Muscle layer of duodenum (tissue), 2 donors: ENCODE measurements at regions not wholly inside any gene's neighbourhood (a gene's known extent, or its start where the extent isn't known, plus 50 kb on each side); places are given as distances from the start of the nearest gene placed in this dataset.

Source experiments
- H3K27ac ChIP-seq: one replicate; pipeline ENCODE4 v1.7.0; 2013; ENCODE audit warnings: mild to moderate bottlenecking, low read length
- H3K27me3 ChIP-seq: one replicate; pipeline ENCODE4 v1.7.0; 2013; ENCODE audit warnings: low read depth, mild to moderate bottlenecking, control low read depth, low read length
- H3K36me3 ChIP-seq, 2 donors: one replicate each; pipeline ENCODE4 v1.7.0; 2013; ENCODE audit warnings: low read length in 2 of 2, control low read depth in 1 of 2, mild to moderate bottlenecking in 1 of 2; ENCODE audit not compliant: insufficient read depth in 2 of 2, control insufficient read depth in 1 of 2
- H3K4me1 ChIP-seq, 2 donors: one replicate each; pipeline ENCODE4 v1.7.0; 2013; ENCODE audit warnings: low read length in 2 of 2, mild to moderate bottlenecking in 2 of 2, control low read depth in 1 of 2, moderate library complexity in 1 of 2; ENCODE audit not compliant: insufficient read depth in 2 of 2, control insufficient read depth in 1 of 2
- H3K4me3 ChIP-seq, 2 donors: one replicate each; pipeline ENCODE4 v1.7.0; 2013; ENCODE audit warnings: low read length in 2 of 2, low read depth in 1 of 2, mild to moderate bottlenecking in 1 of 2
- H3K9me3 ChIP-seq, 2 donors: one replicate each; pipeline ENCODE4 v1.7.0; 2013; ENCODE audit warnings: low read length in 2 of 2, control low read depth in 1 of 2, mild to moderate bottlenecking in 1 of 2; ENCODE audit not compliant: control insufficient read depth in 1 of 2
- donor health status: healthy.

DNA sequence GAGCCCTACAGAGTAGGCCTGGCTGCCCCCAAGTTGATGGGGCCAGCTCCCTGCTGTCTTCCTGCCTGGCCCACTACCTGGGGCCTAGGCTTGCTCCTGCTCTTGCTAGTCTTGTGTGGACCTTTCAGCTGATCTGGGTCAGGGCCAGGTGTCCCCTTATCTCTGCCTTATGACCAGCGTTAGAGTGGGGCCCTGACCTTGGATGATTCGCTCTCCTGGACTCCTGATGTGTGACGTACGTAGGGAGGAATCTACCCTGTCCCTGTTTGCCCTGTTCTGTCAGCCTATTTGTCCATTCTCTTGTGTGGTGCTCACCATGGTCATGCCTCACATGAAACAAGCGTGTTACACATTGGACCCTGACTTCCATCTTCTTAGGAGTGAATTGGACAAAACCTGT lies 571.8 kb downstream of the QKI start:
- Histone ChIP-seq H3K27me3 (no peaks in the 10 kb centered on the region), H3K27ac (no peak overlapping the region)

GRCh38 chr6:163985710-163986109 lies 571.2 kb downstream of the QKI start:
- H3K9me3 ChIP-seq: no peaks in the 10 kb centered on the region
- H3K27me3 ChIP-seq: no peaks in the 10 kb centered on the region
- H3K4me3 ChIP-seq: no peak overlapping the region
- no peaks in the 10 kb centered on the region for H3K36me3 ChIP-seq
- H3K4me1 ChIP-seq: no peaks in the 10 kb centered on the region
- no peak overlapping the region for H3K27ac ChIP-seq

More for the DNA sequence above, 571.8 kb downstream of the QKI start:
- H3K9me3 ChIP-seq: no peaks in the 10 kb centered on the region
- H3K36me3 ChIP-seq: no peaks in the 10 kb centered on the region
- H3K4me1 ChIP-seq: no peaks in the 10 kb centered on the region
- no peak overlapping the region for H3K4me3 ChIP-seq

DNA sequence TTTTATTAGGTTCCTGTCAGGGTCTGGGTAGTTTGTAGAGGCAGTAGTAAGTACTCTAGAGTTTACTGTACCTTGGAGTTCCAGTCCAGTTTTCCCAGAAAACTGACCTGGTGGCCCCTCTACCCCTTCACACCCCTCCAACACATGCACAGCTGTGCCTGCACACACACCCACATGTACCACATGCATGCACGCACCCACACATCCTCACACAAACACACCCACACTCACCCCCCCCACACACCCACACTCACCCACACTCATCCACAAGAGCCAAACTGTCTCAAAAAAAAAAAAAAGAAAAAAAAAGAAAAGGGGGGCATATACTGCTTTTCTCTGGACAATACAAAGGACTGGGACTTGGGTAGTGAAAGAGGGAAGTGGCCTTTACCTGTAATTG lies 570.5 kb downstream of the QKI start:
- Histone ChIP-seq H3K9me3 (no peaks in the 10 kb centered on the region), H3K27ac (no peak overlapping the region), H3K4me1 (no peaks in the 10 kb centered on the region), H3K27me3 (no peaks in the 10 kb centered on the region), H3K36me3 (no peaks in the 10 kb centered on the region), H3K4me3 (no peak overlapping the region)

GRCh38 chr6:163984124-163984936 lies 569.8 kb downstream of the QKI start:
- Histone ChIP-seq H3K27ac (no peak overlapping the region), H3K4me1 (no peaks in the 10 kb centered on the region), H3K9me3 (no peaks in the 10 kb centered on the region), H3K4me3 (no peak overlapping the region), H3K27me3 (no peaks in the 10 kb centered on the region), H3K36me3 (no peaks in the 10 kb centered on the region)

- no peak overlapping the region for H3K4me3 ChIP-seq
- H3K4me1 ChIP-seq: no peaks in the 10 kb centered on the region
- H3K9me3 ChIP-seq: no peaks in the 10 kb centered on the region
- no peaks in the 10 kb centered on the region for H3K27me3 ChIP-seq
- no peaks in the 10 kb centered on the region for H3K36me3 ChIP-seq
- no peak overlapping the region for H3K27ac ChIP-seq
Observed at GRCh38 chr6:163983679-163984078, 569.2 kb downstream of the QKI start.

DNA sequence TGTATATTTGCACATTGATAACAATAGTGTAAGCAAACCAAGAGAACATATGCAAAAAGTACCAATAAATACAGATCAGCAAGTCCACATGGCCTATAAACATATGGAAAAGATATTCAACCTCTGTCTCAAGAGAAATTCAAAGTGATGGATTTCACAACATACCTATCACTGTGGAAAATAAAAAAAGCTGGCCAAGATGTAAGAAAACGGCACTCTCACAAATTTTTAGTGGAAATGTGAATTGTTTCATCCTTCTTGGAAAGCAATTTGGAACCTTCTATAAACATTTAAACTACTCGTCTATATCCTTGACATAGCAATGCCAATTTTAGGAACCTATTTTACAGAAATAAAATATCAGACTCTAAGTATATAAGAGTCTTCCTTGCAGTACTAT lies 559.8 kb downstream of the QKI start:
- Histone ChIP-seq H3K4me1 (no peaks in the 10 kb centered on the region), H3K36me3 (no peaks in the 10 kb centered on the region), H3K27me3 (no peaks in the 10 kb centered on the region), H3K4me3 (no peak overlapping the region), H3K9me3 (no peaks in the 10 kb centered on the region), H3K27ac (no peak overlapping the region)

GRCh38 chr6:163971841-163972838 lies 557.6 kb downstream of the QKI start:
- Histone ChIP-seq H3K9me3 (no peaks in the 10 kb centered on the region), H3K4me3 (no peak overlapping the region), H3K27ac (no peak overlapping the region), H3K27me3 (no peaks in the 10 kb centered on the region), H3K4me1 (no peaks in the 10 kb centered on the region), H3K36me3 (no peaks in the 10 kb centered on the region)

DNA sequence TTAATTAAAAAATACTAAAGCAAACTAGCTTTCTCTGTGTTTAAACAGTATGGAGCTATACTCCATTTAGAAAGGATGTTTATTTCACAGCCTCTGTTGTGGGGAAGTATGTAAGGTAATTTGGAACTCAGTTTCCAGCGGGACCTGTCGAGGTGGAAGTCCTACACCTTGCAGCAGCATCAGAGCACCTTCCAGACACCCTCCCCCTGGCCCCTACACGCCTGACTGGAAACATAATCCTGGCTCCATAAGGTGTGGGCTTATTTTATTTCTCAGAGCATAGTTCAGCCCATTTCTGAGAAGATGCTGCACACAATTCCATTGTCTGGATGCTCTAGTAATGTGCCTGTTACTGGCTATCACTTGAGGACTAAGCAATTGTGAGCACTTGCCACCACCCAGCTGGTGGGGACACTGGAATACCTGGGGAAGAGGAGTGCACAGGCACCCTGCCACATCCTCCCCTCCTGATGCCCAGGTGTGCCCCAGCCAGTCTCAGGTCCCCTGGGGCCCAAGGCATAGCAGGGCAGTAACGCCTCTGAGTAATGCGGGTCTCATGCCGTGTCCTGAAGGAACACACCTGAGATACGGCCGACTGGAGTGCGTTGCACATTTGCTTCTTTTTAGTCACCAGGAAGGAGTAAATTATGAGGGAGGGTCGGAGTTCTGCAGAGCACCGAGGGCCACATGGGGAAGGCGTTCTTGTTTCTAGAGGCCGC lies 556.5 kb downstream of the QKI start:
- no peaks in the 10 kb centered on the region for H3K27me3 ChIP-seq
- no peak overlapping the region for H3K4me3 ChIP-seq
- no peaks in the 10 kb centered on the region for H3K9me3 ChIP-seq
- H3K4me1 ChIP-seq: no peaks in the 10 kb centered on the region
- H3K27ac ChIP-seq: no peak overlapping the region
- H3K36me3 ChIP-seq: no peaks in the 10 kb centered on the region

- Histone ChIP-seq H3K27ac (no peak overlapping the region), H3K4me1 (peaks cover 0 to 10% of the 10 kb centered on the region in 2 donors), H3K27me3 (no peaks in the 10 kb centered on the region), H3K36me3 (no peaks in the 10 kb centered on the region), H3K4me3 (no peak overlapping the region), H3K9me3 (no peaks in the 10 kb centered on the region)
Observed at GRCh38 chr6:163965426-163966348, 551.2 kb downstream of the QKI start.

GRCh38 chr6:163964789-163965188 lies 550.3 kb downstream of the QKI start:
- no peak overlapping the region for H3K27ac ChIP-seq
- H3K27me3 ChIP-seq: no peaks in the 10 kb centered on the region
- H3K9me3 ChIP-seq: no peaks in the 10 kb centered on the region
- no peaks in the 10 kb centered on the region for H3K36me3 ChIP-seq
- no peak overlapping the region for H3K4me3 ChIP-seq
- H3K4me1 ChIP-seq: peaks cover 0 to 10% of the 10 kb centered on the region in 2 donors
